GM18508 (cell line): ENCODE measurements at regions not wholly inside any gene's neighbourhood (a gene's known extent, or its start where the extent isn't known, plus 50 kb on each side); places are given as distances from the start of the nearest gene placed in this dataset.
"Not testable (repeated sequence)": the region's sequence is repeated elsewhere in the genome, so short reads cannot be mapped to it uniquely, and the experiment has no call there.

Source experiments
- ATAC-seq: cut with Tn5 transposase; IDR thresholded peaks from one replicate; pipeline ENCODE4 v1.9.1; 2021; ENCODE audit warnings: moderate number of reproducible peaks; ENCODE audit not compliant: insufficient read depth, unreplicated experiment

- no peak for ATAC-seq
These were observed 152.6 kb upstream of the EPHA4 start for GRCh38 chr2:221724631-221725203.

DNA sequence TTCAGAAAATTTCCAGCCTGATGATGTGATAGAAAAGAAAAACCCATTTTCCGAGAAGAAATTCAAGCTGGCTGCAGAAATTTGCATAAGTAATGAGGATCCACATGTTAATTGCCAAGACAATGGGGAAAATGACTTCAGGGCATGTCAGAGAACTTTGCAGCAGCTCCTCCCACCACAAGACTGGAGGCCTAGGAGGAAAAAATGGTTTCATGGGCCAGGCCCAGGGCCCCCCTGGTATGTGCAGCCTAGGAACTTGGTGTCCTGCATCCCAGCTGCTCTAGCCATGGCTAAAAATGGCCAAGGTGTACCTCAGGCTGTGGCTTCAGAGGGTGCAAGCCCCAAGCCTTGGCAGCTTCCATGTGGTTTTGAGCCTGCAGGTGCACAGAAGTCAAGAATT, 152.0 kb upstream of the EPHA4 start:
- not testable (repeated sequence) for ATAC-seq

- ATAC-seq, result no peak
These were observed 144.6 kb upstream of the EPHA4 start for GRCh38 chr2:221716426-221717303.

DNA sequence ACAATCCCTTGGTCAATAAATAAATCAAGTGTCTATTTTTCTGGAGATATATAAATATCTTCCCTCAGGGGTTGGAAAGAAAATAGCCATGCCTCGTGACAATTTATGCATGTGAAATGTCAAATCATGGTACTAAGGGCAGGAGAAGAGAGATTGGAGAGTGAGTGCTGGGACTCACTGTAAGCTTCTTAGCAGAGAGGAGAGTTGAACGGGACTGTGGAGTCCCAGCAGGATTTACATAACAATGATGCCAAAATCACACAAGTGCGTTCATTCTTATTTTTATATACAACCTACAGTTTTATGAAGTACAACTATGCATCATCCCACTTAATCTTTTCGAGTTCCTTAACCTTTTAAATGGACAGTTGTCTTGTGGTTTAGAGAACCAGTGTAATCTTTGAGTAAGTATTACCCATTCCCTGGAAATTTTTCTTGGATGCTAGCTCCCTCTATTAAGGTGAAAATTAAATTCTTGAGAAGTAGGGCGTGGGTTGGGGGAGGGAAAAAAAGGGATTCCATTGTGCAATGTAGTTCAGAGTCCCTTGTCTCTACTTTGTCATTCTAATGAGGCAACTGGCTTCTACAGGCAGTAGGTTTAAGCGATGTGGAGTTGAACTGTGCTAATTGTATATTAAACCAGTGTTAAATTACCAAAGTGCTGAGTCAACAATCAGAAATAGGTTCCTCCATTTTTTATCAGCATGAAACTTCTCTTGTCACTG, 143.6 kb upstream of the EPHA4 start:
- no peak for ATAC-seq

DNA sequence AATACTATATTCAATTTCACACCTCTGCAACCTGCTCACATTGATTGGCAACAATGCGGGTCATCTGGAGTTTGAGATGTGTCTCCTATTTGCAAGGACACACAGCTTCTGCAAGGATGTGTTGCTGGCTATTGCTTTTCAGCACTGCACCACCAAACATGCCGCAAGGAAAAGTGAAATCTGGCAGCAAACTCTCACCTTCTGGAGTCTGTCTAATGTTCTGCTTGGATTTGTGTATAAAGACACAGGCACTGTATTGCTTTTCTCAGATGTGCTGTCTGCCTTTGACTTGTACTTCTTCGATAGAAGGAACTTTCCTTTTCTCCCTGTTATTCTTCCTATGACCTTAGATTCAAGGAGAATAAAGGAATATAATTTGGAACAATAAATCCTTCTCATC, 138.6 kb upstream of the EPHA4 start:
- no peak for ATAC-seq

- no peak for ATAC-seq
These were observed 136.8 kb upstream of the EPHA4 start for GRCh38 chr2:221708902-221709301.

DNA sequence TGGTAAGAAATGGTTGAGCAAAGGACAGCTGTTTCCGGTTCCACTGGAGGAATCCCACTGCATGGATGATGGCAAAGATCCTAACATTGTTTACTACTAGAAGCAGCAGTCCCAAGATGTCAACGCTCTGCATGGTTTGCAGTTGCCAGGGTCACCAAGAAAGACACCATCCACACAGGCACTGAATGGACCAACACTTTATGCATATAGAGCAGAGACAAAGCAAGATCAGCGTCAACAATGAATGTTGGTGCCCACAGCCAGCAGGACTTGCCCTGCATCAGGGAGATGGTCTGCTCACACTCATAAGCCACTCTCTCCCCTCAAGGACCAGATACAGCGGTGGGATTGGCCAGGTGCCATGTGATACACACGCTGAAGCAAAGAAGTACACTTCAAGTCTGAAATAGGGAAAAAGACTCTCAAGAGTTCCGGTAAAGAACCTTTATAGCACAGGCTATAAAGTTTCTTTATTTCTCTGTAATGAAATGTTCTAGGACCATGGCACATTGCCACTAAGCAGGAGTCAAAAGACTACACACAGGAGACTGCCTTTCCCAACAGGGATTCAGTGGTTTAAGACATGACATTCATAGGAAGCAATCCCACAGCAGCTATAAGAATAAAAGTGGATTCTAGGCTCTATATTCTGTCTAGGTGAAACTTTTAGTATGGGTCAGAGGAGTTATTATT, 133.2 kb upstream of the EPHA4 start:
- no peak for ATAC-seq

GRCh38 chr2:221704442-221704841, 132.3 kb upstream of the EPHA4 start:
- ATAC-seq, result no peak

DNA sequence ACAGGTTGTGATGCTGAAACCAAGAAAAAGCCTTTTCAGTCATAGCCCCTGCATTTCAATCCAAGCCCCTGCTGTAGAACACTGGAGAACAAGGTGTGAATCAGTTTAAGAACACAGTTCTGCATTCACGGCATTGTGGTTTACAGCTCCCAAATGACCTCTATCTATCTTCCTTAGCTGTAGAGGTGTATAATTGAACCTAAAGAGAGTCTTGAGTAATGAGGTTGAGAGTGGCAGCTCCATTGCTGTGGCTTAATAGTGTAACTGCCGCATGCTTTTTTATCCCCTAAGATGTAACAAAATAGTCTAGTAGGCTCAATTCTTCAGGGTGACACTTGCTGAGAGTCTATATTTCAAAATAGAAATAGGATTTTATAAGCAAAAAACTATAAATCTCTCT, 121.3 kb upstream of the EPHA4 start:
- ATAC-seq, result no peak

GRCh38 chr2:221691571-221691970, 119.5 kb upstream of the EPHA4 start:
- ATAC-seq, result no peak

DNA sequence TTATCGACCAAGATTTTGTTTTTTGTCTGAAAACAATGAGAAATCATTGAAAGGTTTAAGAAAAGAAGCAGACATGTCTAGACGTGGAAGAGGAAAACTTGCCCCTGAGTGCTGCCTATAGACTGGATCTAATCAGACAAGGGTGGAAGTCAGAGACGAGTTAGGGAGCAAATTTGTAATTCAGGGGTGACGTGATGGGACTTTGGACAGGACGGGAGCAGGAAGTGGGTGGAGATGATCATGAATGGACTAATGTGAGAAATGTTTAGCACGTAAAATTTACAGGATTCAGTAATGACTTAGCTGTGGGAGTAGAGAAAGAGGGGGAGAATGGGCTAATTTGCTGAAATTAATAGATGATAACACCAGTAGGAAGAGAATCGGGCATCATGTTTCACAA, 117.0 kb upstream of the EPHA4 start:
- no peak for ATAC-seq

DNA sequence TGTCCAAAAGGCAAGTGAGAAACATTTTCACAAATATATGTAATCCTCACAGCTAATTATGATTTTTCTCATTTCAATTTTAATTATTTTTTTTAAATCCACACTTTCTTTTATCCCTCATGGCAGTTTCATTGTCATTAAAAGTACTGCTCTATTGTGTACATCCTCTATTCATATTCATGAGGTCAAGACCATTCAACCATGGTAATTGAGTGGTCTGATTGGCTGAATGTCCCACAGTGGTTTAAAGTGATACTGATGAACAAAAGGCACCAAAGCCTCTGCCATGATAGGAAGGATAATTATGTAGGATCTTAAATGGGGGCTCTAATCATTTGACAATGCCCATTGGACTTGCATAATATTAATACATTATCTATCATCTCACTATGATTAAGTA, 108.4 kb upstream of the EPHA4 start:
- ATAC-seq, result no peak

- ATAC-seq, result no peak
These were observed 105.6 kb upstream of the EPHA4 start for GRCh38 chr2:221677688-221678087.

- no peak for ATAC-seq
These were observed 104.6 kb upstream of the EPHA4 start for GRCh38 chr2:221676566-221677172.

- no peak for ATAC-seq
These were observed 103.3 kb upstream of the EPHA4 start for GRCh38 chr2:221675201-221675908.

GRCh38 chr2:221674446-221674845, 102.3 kb upstream of the EPHA4 start:
- no peak for ATAC-seq

DNA sequence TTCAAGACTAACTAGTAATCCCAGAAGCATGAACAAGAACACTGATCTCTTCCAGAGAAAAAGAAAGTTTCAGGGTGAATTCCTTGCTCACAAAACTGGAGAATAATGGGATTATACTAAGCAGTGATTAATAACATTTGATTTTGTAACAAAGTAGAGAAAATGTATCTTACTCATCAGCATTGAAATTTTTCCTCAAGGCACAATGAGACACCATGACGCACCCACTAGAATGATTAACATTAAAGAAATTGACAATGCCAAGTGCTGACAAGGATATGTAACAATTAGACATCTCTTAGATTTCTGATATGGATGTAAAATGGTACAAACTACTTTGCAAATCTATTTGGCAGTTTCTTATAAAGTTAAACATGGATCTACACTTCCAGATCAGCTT, 101.1 kb upstream of the EPHA4 start:
- ATAC-seq, result no peak

DNA sequence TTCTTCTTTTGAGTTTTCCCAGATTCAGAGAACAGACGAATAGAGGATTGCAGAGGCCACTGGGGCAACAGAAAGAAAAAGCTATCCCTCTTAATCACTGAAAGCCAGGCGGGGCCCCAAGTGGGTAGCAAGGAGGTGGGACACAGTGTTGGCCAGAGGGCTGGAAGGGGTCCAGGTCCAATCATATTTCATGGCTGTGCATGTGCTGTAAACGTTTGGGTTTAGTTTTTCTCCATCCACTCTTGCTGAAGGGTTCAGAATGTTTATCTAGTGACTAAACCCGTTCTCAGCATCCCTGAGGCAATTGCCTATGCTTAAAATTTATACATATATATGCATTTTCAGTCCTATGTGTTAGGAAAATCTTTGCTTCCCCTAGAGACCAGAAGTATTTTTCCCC, 99.4 kb upstream of the EPHA4 start:
- ATAC-seq, result no peak

DNA sequence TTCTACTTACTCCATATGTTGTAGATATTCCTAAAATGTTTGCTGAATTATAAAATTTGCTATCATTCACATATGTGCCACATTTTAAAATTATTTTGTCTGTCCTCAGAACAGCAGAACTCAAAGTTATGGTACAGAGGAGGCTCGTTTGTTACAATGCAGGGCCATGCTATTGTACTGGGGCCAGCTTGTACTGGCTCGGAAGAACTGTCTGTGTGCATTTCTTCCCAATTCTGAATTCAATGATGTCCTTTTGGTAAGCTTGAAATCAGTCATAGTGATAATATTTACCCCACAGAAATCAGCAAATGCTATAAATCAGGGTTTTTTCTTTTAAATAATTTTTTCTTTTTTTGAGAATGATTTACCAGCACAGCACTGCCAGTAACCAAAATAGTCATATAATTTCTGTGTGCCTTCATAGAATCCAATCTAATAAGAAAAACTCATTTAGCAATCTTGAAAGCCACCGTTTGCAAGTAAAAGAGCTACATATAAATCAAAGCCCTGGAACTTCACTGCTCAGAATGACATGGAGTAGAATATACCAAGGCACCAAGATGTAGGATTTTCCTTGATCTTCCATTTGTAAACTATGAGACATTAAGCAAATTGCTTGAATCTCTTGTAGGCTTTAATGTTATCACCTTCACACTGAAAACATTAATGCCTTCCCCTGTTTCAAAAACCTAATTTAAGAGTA, 90.7 kb upstream of the EPHA4 start:
- no peak for ATAC-seq
